ENCODE measurements at regions not wholly inside any gene's neighbourhood (a gene's known extent, or its start where the extent isn't known, plus 50 kb on each side); places are given as distances from the start of the nearest gene placed in this dataset.

DNA sequence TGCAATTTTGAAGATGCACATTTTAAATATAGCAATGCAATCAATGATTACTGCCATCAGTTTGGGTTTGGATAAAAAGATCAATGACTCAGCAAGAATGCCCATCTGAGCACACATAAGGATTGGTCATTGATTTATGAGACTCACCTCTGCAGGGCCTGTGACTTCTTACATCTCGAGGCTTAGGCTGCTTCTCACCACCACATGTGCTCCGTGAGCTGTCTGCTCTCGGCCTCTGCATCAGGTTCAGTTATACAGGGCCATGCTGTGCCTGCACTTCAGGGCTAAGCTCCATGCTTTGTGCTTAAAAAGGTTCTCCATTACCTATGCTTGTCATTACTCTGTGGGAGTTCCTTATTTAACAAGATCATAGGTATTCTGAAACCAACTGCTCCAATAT is 887.5 kb downstream of the DIPK2A start (continued):
- TF ChIP-seq, protein P1, sequence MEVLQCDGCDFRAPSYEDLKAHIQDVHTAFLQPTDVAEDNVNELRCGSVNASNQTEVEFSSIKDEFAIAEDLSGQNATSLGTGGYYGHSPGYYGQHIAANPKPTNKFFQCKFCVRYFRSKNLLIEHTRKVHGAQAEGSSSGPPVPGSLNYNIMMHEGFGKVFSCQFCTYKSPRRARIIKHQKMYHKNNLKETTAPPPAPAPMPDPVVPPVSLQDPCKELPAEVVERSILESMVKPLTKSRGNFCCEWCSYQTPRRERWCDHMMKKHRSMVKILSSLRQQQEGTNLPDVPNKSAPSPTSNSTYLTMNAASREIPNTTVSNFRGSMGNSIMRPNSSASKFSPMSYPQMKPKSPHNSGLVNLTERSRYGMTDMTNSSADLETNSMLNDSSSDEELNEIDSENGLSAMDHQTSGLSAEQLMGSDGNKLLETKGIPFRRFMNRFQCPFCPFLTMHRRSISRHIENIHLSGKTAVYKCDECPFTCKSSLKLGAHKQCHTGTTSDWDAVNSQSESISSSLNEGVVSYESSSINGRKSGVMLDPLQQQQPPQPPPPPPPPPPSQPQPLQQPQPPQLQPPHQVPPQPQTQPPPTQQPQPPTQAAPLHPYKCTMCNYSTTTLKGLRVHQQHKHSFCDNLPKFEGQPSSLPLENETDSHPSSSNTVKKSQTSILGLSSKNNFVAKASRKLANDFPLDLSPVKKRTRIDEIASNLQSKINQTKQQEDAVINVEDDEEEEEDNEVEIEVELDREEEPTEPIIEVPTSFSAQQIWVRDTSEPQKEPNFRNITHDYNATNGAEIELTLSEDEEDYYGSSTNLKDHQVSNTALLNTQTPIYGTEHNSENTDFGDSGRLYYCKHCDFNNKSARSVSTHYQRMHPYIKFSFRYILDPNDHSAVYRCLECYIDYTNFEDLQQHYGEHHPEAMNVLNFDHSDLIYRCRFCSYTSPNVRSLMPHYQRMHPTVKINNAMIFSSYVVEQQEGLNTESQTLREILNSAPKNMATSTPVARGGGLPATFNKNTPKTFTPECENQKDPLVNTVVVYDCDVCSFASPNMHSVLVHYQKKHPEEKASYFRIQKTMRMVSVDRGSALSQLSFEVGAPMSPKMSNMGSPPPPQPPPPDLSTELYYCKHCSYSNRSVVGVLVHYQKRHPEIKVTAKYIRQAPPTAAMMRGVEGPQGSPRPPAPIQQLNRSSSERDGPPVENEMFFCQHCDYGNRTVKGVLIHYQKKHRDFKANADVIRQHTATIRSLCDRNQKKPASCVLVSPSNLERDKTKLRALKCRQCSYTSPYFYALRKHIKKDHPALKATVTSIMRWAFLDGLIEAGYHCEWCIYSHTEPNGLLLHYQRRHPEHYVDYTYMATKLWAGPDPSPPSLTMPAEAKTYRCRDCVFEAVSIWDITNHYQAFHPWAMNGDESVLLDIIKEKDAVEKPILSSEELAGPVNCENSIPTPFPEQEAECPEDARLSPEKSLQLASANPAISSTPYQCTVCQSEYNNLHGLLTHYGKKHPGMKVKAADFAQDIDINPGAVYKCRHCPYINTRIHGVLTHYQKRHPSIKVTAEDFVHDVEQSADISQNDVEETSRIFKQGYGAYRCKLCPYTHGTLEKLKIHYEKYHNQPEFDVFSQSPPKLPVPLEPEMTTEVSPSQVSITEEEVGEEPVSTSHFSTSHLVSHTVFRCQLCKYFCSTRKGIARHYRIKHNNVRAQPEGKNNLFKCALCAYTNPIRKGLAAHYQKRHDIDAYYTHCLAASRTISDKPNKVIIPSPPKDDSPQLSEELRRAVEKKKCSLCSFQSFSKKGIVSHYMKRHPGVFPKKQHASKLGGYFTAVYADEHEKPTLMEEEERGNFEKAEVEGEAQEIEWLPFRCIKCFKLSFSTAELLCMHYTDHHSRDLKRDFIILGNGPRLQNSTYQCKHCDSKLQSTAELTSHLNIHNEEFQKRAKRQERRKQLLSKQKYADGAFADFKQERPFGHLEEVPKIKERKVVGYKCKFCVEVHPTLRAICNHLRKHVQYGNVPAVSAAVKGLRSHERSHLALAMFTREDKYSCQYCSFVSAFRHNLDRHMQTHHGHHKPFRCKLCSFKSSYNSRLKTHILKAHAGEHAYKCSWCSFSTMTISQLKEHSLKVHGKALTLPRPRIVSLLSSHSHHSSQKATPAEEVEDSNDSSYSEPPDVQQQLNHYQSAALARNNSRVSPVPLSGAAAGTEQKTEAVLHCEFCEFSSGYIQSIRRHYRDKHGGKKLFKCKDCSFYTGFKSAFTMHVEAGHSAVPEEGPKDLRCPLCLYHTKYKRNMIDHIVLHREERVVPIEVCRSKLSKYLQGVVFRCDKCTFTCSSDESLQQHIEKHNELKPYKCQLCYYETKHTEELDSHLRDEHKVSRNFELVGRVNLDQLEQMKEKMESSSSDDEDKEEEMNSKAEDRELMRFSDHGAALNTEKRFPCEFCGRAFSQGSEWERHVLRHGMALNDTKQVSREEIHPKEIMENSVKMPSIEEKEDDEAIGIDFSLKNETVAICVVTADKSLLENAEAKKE (CRISPR knock-in tag; IDR thresholded peaks at IDR 0.05): no peak
- TF ChIP-seq ZNF114 (CRISPR knock-in tag; IDR thresholded peaks at IDR 0.05) (no peak), POLR2AphosphoS5 (IDR thresholded peaks at IDR 0.05; ENCODE audit: low read depth) (no peak), EZH2 (IDR thresholded peaks at IDR 0.05; ENCODE audit: low read depth, unreplicated experiment) (no peak), STAT1 (IDR thresholded peaks at IDR 0.05; ENCODE audit: unreplicated experiment) (no peak), EZH2phosphoT487 (IDR thresholded peaks at IDR 0.05; ENCODE audit: unreplicated experiment) (no peak), JUNB (IDR thresholded peaks at IDR 0.05; ENCODE audit: unreplicated experiment) (no peak), NANOG (IDR thresholded peaks at IDR 0.05; ENCODE audit: borderline replicate concordance) (no peak), ZNF331 (CRISPR knock-in tag; IDR thresholded peaks at IDR 0.05; ENCODE audit: low read depth) (no peak)

DNA sequence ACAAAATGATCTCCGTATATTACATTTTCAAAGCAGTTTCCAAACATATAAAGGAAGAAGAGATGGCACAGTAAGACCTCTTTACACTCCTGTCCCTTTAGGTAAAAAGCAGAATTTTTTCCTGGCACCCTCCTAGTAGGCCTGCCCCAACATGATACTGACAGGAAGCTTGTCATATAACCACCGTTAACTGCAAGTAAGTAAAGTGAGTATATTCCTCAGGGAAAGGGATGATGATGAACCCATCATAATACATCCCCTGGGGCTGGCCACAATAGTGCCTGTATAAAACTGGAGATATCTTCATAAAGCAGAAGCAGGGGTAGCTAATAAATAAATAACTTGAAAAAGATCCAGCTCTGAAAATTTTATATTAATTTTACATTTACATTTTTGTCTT is 893.0 kb downstream of the DIPK2A start:
- H3K4me3 Mint-ChIP-seq: no peak overlapping the region
- TF ChIP-seq ZNF331 (CRISPR knock-in tag; IDR thresholded peaks at IDR 0.05; ENCODE audit: low read depth) (no peak), JUNB (IDR thresholded peaks at IDR 0.05; ENCODE audit: unreplicated experiment) (no peak), STAT1 (IDR thresholded peaks at IDR 0.05; ENCODE audit: unreplicated experiment) (no peak)
- TF ChIP-seq, protein P2, sequence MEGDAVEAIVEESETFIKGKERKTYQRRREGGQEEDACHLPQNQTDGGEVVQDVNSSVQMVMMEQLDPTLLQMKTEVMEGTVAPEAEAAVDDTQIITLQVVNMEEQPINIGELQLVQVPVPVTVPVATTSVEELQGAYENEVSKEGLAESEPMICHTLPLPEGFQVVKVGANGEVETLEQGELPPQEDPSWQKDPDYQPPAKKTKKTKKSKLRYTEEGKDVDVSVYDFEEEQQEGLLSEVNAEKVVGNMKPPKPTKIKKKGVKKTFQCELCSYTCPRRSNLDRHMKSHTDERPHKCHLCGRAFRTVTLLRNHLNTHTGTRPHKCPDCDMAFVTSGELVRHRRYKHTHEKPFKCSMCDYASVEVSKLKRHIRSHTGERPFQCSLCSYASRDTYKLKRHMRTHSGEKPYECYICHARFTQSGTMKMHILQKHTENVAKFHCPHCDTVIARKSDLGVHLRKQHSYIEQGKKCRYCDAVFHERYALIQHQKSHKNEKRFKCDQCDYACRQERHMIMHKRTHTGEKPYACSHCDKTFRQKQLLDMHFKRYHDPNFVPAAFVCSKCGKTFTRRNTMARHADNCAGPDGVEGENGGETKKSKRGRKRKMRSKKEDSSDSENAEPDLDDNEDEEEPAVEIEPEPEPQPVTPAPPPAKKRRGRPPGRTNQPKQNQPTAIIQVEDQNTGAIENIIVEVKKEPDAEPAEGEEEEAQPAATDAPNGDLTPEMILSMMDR (conservative IDR thresholded peaks at IDR 0.05; ENCODE audit: low read depth in 2 of 2): no peak
- TF ChIP-seq, protein P3, sequence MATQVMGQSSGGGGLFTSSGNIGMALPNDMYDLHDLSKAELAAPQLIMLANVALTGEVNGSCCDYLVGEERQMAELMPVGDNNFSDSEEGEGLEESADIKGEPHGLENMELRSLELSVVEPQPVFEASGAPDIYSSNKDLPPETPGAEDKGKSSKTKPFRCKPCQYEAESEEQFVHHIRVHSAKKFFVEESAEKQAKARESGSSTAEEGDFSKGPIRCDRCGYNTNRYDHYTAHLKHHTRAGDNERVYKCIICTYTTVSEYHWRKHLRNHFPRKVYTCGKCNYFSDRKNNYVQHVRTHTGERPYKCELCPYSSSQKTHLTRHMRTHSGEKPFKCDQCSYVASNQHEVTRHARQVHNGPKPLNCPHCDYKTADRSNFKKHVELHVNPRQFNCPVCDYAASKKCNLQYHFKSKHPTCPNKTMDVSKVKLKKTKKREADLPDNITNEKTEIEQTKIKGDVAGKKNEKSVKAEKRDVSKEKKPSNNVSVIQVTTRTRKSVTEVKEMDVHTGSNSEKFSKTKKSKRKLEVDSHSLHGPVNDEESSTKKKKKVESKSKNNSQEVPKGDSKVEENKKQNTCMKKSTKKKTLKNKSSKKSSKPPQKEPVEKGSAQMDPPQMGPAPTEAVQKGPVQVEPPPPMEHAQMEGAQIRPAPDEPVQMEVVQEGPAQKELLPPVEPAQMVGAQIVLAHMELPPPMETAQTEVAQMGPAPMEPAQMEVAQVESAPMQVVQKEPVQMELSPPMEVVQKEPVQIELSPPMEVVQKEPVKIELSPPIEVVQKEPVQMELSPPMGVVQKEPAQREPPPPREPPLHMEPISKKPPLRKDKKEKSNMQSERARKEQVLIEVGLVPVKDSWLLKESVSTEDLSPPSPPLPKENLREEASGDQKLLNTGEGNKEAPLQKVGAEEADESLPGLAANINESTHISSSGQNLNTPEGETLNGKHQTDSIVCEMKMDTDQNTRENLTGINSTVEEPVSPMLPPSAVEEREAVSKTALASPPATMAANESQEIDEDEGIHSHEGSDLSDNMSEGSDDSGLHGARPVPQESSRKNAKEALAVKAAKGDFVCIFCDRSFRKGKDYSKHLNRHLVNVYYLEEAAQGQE (IDR thresholded peaks at IDR 0.05; ENCODE audit: unreplicated experiment): no peak

More for the DNA sequence above, 893.0 kb downstream of the DIPK2A start:
- no peak for DNase-seq (ENCODE audit: low spot score)
- no peaks in the 10 kb centered on the region for H3F3A ChIP-seq (replicated peaks; ENCODE audit: low read depth)
- H3K27me3 Mint-ChIP-seq (ENCODE audit: insufficient read depth, low read depth, poor library complexity): no peaks in the 10 kb centered on the region
- H3K9me2 ChIP-seq (ENCODE audit: insufficient read depth): no peaks in the 10 kb centered on the region
- no peak overlapping the region for H2AFZ ChIP-seq
- H3K79me2 ChIP-seq (replicated peaks; ENCODE audit: insufficient read depth): no peaks in the 10 kb centered on the region
- H3K27ac ChIP-seq (ENCODE audit: low read depth): no peak overlapping the region
- H3K4me1 ChIP-seq (ENCODE audit: insufficient read depth): no peaks in the 10 kb centered on the region
- no peaks in the 10 kb centered on the region for H3K27me3 ChIP-seq (ENCODE audit: insufficient read depth)
- no peak overlapping the region for H3K27ac Mint-ChIP-seq
- H3K36me3 Mint-ChIP-seq (ENCODE audit: low read depth): no peaks in the 10 kb centered on the region
- no peaks in the 10 kb centered on the region for H3K36me3 ChIP-seq (ENCODE audit: insufficient read depth)
- no peak for ATAC-seq
- no peaks in the 10 kb centered on the region for H4K20me1 ChIP-seq (replicated peaks; ENCODE audit: insufficient read depth)
- 0 out of 3 replicates have a peak, but pooled peaks cover 2% of the 10 kb centered on the region for H3K4me1 Mint-ChIP-seq
- no peak overlapping the region for H3K4me2 ChIP-seq
- no peak overlapping the region for H3K4me3 ChIP-seq
- H3K9me3 Mint-ChIP-seq: no peaks in the 10 kb centered on the region
